ENCODE measurements at regions not wholly inside any gene's neighbourhood (a gene's known extent, or its start where the extent isn't known, plus 50 kb on each side); places are given as distances from the start of the nearest gene placed in this dataset.

GRCh38 chr13:85019121-85019520, 780.1 kb downstream of the SLITRK6 start:
- no peak overlapping the region for H2BK5ac ChIP-seq (ENCODE audit: low read depth, low read length, poor library complexity, severe bottlenecking)
- H3K27me3 ChIP-seq (ENCODE audit: control insufficient read depth, insufficient read depth, low read length), result no peaks in the 10 kb centered on the region
- in situ Hi-C loops (cut with MboI; ENCODE audit: low sequenced_read_pairs) (no loop called here), intact Hi-C loops (cut with micrococcal nuclease) (no loop called here), dilution Hi-C loops (cut with HindIII; ENCODE audit: low sequenced_read_pairs, unreplicated experiment) (no loop called here)
- no TSS peak for BruUV-seq (replicated peaks)
- ChIA-PET POLR2A (ENCODE audit: unreplicated experiment) (no interaction called here), CTCF (no interaction called here)
- no peak overlapping the region for H2AK9ac ChIP-seq (replicated peaks; ENCODE audit: low read depth, low read length, poor library complexity)
- DNase-seq (no peak), ATAC-seq (ENCODE audit: low read depth) (no peak)
- no peak overlapping the region for H3K18ac ChIP-seq (ENCODE audit: low read depth, low read length)
- H3K4me3 ChIP-seq (ENCODE audit: insufficient read depth, low read depth, low read length), result no peak overlapping the region
- TF ChIP-seq MAFK (IDR thresholded peaks at IDR 0.05; ENCODE audit: low read depth, low read length) (no peak), FOS (IDR thresholded peaks at IDR 0.05; ENCODE audit: low read depth, low read length) (no peak), MAZ (IDR thresholded peaks at IDR 0.05; ENCODE audit: borderline replicate concordance, low read depth, low read length) (no peak), CEBPB (IDR thresholded peaks at IDR 0.05; ENCODE audit: low read depth, low read length) (no peak), CHD1 (IDR thresholded peaks at IDR 0.05; ENCODE audit: low read depth, low read length) (no peak), ELK1 (IDR thresholded peaks at IDR 0.05; ENCODE audit: borderline replicate concordance, low read depth, low read length) (no peak), MXI1 (IDR thresholded peaks at IDR 0.05; ENCODE audit: borderline replicate concordance, low read depth, low read length) (no peak), RFX5 (IDR thresholded peaks at IDR 0.05; ENCODE audit: low read depth, low read length) (no peak), NFE2L2 (IDR thresholded peaks at IDR 0.05; ENCODE audit: low read depth, low read length) (no peak), POLR2A (IDR thresholded peaks at IDR 0.05; ENCODE audit: low read depth, low read length) (no peak)
- H2AK5ac ChIP-seq (ENCODE audit: low read depth, low read length), result no peak overlapping the region
- no peak overlapping the region for H4K91ac ChIP-seq (ENCODE audit: insufficient read depth, low read depth, low read length)
- H2AFZ ChIP-seq (replicated peaks; ENCODE audit: low read length, poor library complexity), result no peak overlapping the region
- H3K56ac ChIP-seq (ENCODE audit: extremely low read depth, insufficient read depth, low read length), result no peak overlapping the region
- no peak overlapping the region for H3K23ac ChIP-seq (ENCODE audit: low read depth, low read length)
- no peaks in the 10 kb centered on the region for H3K79me1 ChIP-seq (ENCODE audit: low read depth in 1 of 2, low read length in 2 of 2)
- no peak overlapping the region for H3K9ac ChIP-seq (ENCODE audit: low read depth, low read length)
- H3K9me1 ChIP-seq (ENCODE audit: insufficient read depth, low read length), result no peaks in the 10 kb centered on the region
- H3K4ac ChIP-seq (ENCODE audit: low read depth, low read length), result no peak overlapping the region
- no peak overlapping the region for H3K4me2 ChIP-seq (ENCODE audit: low read depth, low read length)
- no CpG with 5 or more reads among the region's 1 CpG for WGBS, 2 experiments (ENCODE audit: extremely low coverage in 2 of 2, insufficient read length in 1 of 2)
- no peak overlapping the region for H4K8ac ChIP-seq (ENCODE audit: low read depth in 2 of 2, low read length in 2 of 2)
- H3K36me3 ChIP-seq (ENCODE audit: control insufficient read depth, insufficient read depth, low read length), result no peaks in the 10 kb centered on the region
- H2BK15ac ChIP-seq (ENCODE audit: low read depth, low read length), result no peak overlapping the region
- H2BK20ac ChIP-seq (ENCODE audit: low read depth, low read length), result no peak overlapping the region
- H4K20me1 ChIP-seq (ENCODE audit: insufficient read depth, low read length), result no peaks in the 10 kb centered on the region
- H3K9me3 ChIP-seq (ENCODE audit: control insufficient read depth, insufficient read depth, low read length), result no peaks in the 10 kb centered on the region
- H3K27ac ChIP-seq (ENCODE audit: insufficient read depth, low read length), result no peak overlapping the region
- no peak overlapping the region for H4K5ac ChIP-seq (ENCODE audit: low read depth, low read length)
- no peak overlapping the region for H3K14ac ChIP-seq (replicated peaks; ENCODE audit: low read depth, low read length)
- no peak overlapping the region for H2BK120ac ChIP-seq (ENCODE audit: low read depth, low read length)
- no peaks in the 10 kb centered on the region for H3K4me1 ChIP-seq (ENCODE audit: control insufficient read depth, insufficient read depth, low read length)

Data from IMR-90 (cell line).